SHP77 (cell line): ENCODE measurements at regions not wholly inside any gene's neighbourhood (a gene's known extent, or its start where the extent isn't known, plus 50 kb on each side); places are given as distances from the start of the nearest gene placed in this dataset.

Experiments
- DNase-seq, 2 experiments: peaks; one replicate each; lab custom pipeline; 2025; lab: John Stamatoyannopoulos, UW

DNA sequence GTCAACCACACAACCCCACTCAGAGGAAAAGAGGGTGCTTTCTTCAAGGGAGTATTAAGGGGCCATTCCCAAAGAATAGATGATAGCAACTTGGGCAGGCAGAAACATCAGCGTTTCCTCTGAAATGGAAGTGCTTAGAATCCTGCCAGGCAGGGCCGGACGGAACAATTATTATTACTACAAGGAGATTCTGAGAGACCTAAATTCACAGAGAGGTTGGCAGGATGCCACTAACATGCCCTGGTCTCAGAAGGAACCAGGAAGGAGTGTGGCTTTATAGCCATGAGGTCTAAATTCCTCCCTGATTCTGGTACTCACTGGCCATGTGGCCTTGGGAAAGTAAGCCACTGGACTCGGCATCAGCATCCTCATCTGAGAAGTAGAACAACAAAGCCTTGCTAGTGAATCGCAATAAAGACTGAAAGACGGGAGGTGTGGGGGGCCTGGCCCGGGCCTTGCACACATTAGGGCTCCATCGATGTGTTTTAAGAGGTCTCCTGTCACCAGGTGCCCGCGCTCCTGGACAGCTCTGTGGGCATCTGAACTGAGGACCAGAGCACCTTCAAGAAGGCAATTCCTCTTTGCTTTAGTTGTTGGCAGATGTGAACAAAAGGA, 131.5 kb downstream of the OAT start:
- no peak for DNase-seq

DNA sequence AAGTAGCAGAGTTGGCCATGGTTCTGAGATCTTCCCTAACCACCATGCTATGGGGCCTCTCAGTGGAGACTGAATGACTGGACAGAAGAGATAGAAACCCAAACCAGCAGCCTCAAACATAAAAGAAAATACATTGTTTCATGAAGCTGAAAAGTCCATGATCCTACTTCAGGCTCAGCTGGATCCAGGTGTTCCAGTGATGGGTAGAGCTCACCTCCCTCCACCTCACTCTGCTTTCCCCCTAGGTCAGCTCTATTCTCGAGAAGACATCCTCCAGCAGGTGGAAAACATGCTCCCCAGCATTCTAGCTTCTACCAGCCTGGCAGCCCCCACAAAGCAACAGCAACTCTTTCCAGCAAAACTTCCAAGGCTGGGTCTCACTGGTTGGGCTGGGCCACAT, 132.1 kb downstream of the OAT start:
- DNase-seq = no peak

DNA sequence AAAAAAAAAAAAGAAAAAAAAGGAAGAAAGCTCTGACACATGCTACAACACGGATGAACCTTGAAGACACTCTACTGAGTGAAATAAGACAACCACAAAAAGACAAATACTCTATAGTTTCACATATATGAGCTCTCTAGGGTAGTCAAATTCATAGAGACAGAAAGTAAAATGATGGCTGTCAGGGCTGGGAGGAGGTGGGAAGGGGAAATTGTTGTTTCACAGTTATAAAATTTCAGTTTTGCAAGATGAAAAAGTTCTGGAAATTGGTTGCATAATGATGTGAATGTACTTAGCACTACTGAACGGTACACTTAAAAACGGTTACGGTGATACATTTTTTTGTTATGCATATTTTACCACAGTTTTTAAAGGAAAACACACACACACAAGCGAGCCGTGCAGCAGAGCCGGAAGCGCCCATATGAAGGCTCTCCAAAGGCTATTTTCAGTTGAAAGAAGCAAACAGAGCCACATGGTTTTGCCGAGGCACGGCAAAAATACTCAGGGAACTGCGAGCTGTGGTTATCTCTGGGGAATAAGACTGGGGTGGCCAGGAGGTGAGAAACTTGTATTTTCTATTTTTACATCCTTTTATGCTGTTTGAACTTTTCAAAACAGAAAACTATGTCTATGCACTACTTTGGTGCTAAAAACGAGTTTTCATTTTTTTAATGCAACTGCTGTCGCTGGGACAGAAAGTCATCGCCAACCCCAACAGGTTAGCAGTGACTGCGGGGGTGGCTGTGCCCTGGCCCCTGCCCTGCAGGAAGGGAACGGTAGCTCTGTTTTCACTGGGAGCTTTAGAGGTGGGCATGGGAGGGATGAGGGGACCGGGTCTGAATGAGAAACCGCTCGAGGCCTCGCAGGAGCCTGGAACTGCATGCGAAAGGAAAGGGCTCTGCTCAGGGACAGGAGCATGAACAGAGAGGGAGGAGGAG, 132.9 kb downstream of the OAT start:
- DNase-seq = no peak

DNA sequence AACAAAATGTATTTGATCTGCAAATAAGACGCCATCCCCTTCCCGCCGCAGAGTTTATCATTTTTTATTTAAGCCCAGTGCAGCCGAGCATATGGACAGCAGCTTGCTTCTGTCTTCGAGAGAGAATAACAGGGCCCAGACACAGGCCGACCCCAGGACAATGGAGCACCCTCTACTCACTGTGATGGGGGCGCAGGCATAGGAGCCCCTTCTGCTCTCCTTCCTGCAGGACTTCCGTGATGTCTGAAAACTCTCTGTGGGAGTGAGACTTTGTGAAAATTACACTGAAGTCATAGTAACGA, 134.8 kb downstream of the OAT start:
- DNase-seq = no peak

DNA sequence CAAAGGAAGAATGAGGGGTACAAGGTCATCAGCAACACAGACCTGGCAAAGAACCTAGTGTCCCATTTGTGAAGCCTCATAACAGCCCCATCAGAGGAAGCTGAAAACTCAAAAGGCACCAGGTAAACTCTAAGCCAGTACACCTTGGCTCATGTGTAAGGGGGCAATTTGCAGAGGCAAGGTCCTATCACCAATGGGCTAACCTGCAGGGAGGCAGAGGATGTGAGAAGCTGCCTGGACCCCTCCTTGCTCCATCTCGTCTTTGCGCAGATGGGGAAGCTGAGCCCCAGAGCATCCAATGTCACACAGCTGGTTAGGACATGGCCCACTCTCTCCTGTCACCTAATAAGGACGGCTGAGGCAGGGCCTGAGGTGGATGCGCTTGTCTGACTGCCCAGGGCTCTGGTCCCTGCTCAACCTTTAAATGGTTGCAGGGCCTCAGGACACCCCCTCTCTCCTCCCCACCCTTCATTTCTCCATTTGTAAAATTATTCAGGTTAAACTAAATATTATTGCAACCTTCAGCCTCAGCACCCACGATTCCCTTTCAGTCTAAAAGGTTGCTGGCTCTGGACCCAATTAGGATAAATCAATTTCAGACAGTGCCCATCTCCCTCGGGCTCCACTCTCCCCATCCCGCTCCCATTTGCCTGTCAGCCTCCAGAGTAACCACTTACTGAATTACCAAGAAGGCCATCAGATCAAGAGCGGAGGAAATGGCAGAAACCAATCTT, 135.3 kb downstream of the OAT start:
- no peak for DNase-seq

DNA sequence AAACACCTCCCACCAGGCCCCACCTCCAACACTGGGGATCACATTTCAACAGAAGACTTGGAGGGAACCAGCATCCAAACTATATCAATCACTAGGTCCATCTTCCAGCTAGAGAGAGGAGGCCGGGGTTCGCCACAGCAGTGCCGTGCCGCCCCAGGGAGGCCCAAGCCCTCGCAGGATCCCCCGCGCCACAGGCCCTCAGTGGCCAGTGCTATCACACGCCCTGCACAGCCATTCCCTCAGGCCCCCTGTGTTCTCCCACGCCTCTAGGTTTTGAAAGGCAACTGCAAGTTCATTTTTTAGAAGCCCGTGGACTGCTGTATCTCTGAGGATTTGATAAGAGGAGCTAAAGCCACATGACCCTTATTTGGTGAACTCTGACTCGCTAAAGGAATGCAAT, 136.4 kb downstream of the OAT start:
- DNase-seq = no peak

DNA sequence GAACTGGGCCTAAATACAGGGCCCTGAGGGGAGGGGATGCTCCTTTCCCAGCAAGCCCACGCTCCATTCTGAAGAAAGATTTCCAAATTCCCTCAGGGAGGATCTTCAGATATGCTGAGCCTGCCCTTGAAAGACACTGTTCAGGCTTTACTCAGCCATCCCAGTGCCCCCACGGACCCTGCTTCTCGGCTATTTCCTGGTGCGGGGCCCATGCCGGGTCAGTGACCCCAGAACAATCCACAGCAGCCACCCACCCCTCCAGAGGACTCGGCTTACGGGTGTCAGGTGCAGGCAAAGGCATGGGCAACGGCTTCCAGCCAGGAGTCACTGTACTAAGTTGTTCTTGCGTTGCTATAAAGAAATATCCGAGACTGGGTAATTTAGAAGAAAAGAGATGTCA, 137.1 kb downstream of the OAT start:
- DNase-seq = no peak

DNA sequence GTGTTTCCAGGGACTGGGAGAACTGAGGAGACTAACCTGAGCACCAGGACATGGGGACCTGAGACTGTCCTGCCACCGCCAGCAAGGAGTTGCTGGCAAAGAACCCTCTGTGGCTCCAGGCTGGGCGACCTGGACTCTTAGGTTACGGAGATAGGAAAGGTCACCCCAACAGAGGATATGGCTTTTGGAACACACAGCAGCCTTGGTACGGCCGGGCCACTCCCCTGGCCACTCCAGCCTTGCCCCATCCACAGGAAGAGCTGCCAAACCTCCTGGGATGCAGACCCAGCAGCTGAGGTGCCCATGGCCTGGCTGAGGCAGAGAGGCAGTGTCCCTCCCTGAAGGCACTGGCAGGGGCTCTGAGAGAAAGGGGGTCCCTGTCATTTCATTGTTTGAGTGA, 137.8 kb downstream of the OAT start:
- DNase-seq = no peak

DNA sequence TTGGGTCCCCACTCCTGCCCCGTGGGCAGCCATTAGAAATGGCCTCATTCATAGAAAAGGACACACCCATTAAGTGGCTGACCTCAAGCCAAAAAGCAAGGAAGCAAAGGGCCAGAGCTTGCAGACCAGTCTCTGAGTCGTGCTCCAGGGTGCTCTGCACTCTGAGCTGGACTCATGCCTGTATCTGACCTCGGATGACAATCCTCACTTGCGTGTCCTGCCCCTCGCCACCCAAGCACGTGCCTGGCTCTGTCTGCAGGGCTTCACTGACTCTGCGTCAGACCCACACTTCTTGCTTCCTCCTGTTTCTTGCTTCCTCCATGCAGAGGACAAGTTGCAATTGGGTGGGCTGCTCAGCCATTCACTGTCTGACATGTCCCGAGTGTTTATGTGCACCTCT, 138.8 kb downstream of the OAT start:
- no peak for DNase-seq

DNA sequence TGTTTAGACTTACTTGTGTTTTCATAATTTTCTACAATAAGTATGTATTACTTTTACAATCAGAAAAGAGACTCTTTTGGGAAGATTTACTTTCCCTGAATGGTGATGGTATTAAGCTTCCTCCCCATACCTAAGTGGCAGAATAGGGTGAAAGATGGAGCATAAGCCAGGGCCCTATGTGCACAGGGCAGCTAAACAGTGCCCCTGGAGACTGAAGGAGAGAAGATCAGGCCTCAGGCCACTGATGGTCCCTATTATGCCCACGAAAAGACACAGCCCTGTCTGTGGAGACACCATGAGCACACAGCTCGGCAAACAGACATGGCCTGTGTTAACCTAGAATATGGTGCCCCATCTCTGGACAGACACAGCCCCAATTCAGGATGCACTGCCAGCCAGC, 139.4 kb downstream of the OAT start:
- DNase-seq = no peak

DNA sequence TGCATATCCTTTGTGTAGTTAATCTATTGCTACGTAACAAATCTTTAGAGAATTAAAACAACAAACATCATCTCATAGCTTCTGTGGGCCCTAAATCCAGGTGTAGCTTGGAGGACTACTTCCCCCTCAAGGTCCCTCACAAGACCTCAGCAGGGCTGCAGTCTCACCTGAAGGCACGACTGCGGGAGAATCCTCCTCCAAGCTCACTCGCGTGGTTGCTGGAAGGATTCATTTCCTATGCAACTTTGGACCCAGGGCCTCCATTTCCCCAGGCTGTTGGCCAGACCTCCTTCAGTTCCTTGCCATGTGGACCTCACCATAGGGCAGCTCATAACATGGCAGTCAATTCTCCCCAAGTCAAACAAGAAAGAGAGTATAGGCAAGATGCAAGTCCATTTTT, 140.4 kb downstream of the OAT start:
- no peak for DNase-seq

DNA sequence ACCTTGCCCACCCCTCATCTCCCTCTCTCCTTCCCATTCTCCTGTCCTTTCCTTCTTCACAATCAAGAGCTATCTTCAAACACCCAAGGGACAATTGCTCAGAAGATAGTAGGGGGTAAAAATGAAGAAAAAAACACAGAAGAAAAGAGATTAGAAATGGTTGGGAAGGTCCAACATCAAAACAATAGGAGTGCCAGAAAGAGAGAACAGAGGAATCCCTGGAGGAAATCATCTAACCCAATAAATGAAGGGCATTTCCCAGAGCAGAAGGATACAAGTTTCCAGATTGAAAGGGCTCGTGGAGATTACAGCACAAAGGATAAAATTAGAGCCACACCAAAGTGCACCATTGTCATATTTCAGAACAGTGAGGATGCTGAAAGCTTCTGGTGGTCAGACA, 145.6 kb downstream of the OAT start:
- DNase-seq = no peak

DNA sequence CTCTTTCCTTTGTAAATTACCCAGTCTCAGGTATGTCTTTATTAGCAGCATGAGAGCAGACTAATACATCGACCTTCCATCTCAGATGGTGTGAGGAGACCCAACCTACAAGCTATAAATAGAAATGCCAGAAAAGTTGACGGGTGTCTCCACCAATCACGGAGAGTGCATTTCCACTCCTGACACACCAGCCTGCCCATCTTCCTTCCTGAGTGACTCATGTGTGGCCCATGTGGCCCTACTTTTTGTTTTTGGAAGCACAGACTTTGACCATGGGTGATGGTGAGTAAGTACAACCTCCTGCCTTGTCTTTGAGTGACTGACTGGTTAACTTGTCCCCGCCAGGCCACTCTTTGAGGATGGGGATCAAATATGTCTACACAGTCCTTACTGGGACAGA, 147.0 kb downstream of the OAT start:
- no peak for DNase-seq

DNA sequence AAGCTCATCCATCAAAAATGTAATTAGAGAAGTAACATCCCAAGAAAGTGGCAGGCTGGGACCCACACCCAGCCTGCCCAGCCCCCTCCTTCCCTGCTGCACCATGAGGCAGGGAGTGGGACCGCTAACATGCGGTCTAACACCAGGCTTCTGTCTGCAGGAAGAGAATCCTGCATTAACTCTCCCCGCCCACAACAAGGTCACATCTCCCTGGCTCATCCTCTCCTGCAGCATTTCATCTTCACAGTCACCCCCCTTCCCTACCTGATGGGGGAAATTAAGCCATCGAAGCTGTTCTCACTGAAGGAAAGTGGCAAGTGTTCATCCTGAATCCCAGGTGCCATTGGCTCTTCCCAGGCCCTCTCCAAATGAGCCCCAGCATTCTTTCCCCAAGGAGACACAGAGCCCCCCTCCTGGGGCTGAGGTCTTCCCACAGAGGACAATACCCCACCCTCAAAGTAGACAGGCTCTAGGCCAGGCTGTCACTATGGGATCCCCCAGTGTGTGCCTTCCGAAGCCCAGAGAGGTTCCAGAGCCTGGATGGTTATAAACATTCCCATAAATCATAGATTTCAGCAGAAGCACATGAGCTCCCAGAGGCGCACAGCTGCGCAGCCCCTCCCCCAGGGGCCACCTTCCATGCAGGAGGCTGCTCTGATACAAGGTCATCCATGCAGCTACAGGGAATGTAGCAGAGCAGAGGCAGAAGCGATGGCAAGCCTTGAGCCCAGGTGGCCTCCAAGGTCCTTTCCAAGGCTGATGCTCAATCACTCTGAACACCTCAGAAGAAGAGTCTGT, 148.0 kb downstream of the OAT start:
- DNase-seq = no peak

DNA sequence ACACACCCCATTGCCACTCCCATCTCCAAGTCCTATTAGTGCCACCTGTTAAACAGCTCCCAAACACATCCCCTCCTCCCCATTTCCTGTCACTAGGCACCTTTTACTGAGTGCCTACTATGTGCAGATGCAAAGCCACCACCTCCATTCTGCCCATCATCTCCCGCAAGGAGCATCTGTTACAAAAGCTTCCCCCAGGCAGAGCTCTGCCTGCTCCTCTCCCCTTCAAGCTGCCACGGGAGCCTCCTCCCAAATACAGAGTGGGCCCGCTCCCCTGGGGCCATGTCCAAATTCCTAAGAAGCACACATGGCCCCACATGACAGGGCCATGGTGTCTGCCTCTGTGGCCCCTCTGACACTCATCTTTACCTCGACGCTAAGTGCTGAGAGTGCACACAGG, 149.7 kb downstream of the OAT start:
- DNase-seq = no peak

DNA sequence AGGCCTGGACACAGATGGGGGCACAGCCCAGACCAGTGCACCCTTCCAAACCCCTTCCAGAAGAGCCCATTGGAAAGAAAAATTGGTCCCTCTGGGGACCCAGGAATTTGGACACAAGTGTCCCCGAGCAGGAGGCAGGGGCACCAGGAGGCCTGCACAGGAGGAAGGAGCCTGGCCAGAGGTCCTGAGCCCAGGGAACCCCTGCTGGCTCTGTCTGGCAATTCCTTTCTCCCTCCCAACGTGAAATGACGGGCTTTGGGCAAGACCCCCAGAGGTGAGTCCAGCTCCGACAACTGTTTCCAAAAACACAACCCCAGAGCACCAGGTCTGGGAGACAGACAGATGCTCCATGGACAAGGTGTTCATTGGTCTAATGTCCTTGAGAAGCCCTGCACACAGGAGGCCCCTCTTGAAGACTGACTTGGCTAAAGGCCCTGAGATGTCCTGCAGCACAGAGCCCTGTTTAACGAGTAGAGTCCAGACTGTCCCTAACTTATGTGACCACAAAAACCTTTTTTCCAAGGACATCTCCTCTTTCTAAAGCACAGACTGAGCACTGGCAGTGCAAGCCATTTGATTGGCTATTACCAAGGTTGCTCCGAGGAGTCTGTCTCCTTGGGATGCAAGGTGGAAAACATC, 150.7 kb downstream of the OAT start:
- DNase-seq = no peak

DNA sequence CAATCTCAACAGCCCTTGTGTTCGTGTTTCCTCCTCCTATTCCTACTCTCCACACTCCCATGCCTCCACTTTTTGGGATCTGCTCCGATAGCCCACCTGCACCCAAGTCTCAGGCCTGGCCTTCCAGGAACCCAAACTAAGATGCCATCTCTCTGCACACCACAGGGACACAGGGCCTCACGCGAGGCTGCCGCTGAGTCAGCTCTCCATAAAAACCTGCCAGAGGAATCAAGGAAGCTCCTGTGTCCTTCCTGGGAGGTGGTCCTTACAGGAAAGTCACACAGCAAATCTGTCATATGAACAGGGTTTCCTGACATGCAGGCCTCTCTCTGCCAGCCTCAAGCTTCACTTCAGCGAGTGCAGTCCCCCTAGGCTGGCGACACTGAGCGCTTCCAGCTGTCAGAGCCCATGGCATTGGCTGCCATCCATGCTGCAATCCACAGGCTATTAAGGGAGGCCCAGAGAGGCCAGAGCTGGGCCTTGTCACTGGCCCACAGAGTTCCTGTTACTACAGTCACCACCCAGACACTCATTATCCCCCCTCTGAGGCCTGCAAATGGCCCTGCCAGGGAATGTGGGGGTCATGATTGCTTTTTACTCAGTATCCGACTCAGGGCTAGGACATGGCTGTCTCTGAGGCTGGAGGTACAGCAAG, 151.4 kb downstream of the OAT start:
- no peak for DNase-seq

DNA sequence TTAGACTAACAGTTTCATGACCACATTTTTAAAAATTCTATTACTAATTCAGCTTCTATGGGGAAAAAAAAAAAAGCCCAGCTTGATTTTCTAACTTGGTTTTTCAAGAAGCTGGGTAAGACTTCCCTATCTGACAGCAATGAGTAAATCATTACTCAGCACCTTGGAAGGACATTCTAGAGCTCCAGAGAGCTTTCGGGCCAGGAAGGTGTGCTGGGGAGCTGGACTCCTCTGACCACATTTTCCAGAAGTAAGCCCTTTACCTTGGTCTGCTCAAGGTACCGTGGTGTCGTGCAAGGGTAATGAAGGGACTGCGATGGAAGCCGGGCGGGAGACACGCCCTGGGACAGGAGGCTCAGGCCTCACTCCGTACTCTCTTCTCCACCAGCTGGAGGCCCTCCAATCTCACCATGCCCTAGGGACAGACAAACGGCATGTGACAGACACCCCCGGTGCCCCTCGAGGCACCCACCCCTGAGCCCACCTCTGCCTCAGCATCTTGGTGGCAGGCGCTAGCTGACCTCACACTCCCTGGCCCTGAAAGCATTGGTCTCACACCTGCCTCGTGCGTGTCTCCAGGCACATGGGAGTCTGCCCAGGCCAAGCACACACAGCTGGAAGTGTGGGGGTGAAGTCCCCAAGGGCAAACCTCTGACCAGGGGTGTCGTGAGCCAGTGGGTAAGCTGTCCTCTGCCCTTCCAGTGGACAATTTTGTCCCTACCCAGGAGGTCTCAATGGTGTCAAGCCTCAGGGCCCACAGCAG, 152.1 kb downstream of the OAT start:
- DNase-seq = no peak

DNA sequence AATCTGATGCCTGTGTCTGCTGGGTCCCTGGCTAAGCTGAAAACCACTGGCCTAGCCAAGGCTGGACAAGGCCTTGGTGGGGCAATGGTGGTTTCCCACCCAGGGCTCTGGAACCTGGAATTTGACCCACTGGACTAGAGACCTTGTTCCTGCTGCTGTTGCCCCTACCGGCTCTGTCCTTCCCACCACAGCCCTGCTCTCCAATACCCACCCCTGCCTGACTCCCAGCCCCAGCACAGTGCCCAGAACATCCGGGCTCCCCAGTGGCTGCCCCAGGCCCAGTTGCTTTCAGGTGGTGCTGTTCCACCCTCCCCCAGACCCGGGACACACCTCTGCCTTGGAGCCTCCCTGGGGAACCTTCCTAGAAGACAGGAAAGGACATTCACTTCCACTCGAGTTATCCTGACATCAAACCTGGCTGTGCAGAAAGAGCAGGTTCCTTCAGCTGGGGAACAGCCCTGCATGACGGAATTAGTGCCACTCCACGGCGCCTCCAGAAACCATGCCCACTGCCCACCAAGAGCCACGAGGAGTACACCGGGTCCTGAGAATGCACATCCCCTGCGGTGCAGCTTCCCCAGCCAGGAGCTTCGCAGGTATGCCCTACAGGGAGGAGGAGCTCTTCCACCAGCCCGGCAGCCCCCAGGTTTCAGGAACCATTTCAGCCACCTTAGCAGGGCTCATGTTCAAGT, 152.8 kb downstream of the OAT start:
- no peak for DNase-seq

DNA sequence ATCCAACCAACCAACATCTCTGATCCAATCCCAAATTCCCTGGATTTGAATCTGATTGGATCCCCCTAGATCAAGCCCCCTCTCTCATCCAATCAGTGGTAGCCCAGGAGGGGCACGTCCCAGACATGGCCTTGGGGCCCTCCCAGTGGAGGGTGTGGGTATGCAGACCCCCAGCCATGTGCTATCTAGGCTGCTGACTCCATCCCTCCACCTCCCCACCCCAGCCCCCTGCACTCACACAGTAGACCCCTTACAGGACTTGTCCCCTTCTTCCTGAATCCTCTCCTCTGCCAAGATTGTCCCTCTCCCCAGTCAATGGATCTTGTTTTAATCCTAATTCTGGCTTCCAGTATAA, 153.4 kb downstream of the OAT start:
- DNase-seq = no peak
